SW480 (cell line): ENCODE measurements at regions not wholly inside any gene's neighbourhood (a gene's known extent, or its start where the extent isn't known, plus 50 kb on each side); places are given as distances from the start of the nearest gene placed in this dataset.
"Not testable (repeated sequence)": the region's sequence is repeated elsewhere in the genome, so short reads cannot be mapped to it uniquely, and the experiment has no call there.

ENCODE experiments used
- DNase-seq: peaks from one replicate; pipeline ENCODE4 v3.0.0-alpha.2; 2016; ENCODE audit warnings: low spot score

- no peak for DNase-seq
Observed at GRCh38 chr3:87101861-87102625, 111.1 kb upstream of the VGLL3 start.

GRCh38 chr3:87097733-87098132, 106.8 kb upstream of the VGLL3 start:
- DNase-seq = not testable (repeated sequence)

- no peak for DNase-seq
Observed at GRCh38 chr3:87090631-87091030, 99.7 kb upstream of the VGLL3 start.

GRCh38 chr3:87088993-87089841, 98.3 kb upstream of the VGLL3 start:
- no peak for DNase-seq

- DNase-seq = no peak
Observed at GRCh38 chr3:87088430-87088992, 97.6 kb upstream of the VGLL3 start.

- no peak for DNase-seq
Observed at GRCh38 chr3:87084868-87085267, 93.9 kb upstream of the VGLL3 start.

GRCh38 chr3:87082796-87083440, 92.0 kb upstream of the VGLL3 start:
- peak; percentile 54 for DNase-seq

- no peak for DNase-seq
Observed at GRCh38 chr3:87077355-87077754, 86.4 kb upstream of the VGLL3 start.

- no peak for DNase-seq
Observed at GRCh38 chr3:87076946-87077345, 86.0 kb upstream of the VGLL3 start.

- no peak for DNase-seq
Observed at GRCh38 chr3:87073496-87074145, 82.7 kb upstream of the VGLL3 start.

GRCh38 chr3:87072446-87072845, 81.5 kb upstream of the VGLL3 start:
- DNase-seq = no peak

- no peak for DNase-seq
Observed at GRCh38 chr3:87069971-87070370, 79.0 kb upstream of the VGLL3 start.

- no peak for DNase-seq
Observed at GRCh38 chr3:87069021-87069420, 78.1 kb upstream of the VGLL3 start.

GRCh38 chr3:87062685-87063084, 71.7 kb upstream of the VGLL3 start:
- DNase-seq = no peak

GRCh38 chr3:87057474-87057873, 66.5 kb upstream of the VGLL3 start:
- DNase-seq = no peak

- DNase-seq = no peak
Observed at GRCh38 chr3:87053553-87053952, 62.6 kb upstream of the VGLL3 start.

GRCh38 chr3:87052499-87053260, 61.7 kb upstream of the VGLL3 start:
- no peak for DNase-seq

- no peak for DNase-seq
Observed at GRCh38 chr3:87047852-87048251, 56.9 kb upstream of the VGLL3 start.

- no peak for DNase-seq
Observed at GRCh38 chr3:87046241-87046640, 55.3 kb upstream of the VGLL3 start.

- DNase-seq = no peak
Observed at GRCh38 chr3:87045473-87045872, 54.5 kb upstream of the VGLL3 start.

GRCh38 chr3:87044846-87045245, 53.9 kb upstream of the VGLL3 start:
- no peak for DNase-seq
